Endothelial cell (in vitro differentiated cells): ENCODE measurements at regions not wholly inside any gene's neighbourhood (a gene's known extent, or its start where the extent isn't known, plus 50 kb on each side); places are given as distances from the start of the nearest gene placed in this dataset.

Source experiments
- DNase-seq: peaks from one replicate; pipeline ENCODE4 v3.0.0; 2021; ENCODE audit warnings: low spot score
- H3K27ac Mint-ChIP-seq: one replicate; pipeline ENCODE4 v1.8.0; 2021; ENCODE audit warnings: mixed read lengths, inconsistent platforms; ENCODE audit not compliant: unreplicated experiment
- H3K27me3 Mint-ChIP-seq: one replicate; pipeline ENCODE4 v1.8.0; 2021; ENCODE audit warnings: mild to moderate bottlenecking, moderate library complexity, mixed read lengths, inconsistent platforms; ENCODE audit not compliant: unreplicated experiment
- H3K36me3 Mint-ChIP-seq: one replicate; pipeline ENCODE4 v1.8.0; 2021; ENCODE audit warnings: mild to moderate bottlenecking, low read depth, mixed read lengths, inconsistent platforms; ENCODE audit not compliant: unreplicated experiment
- H3K4me1 Mint-ChIP-seq: one replicate; pipeline ENCODE4 v1.8.0; 2021; ENCODE audit warnings: mild to moderate bottlenecking, mixed read lengths, inconsistent platforms; ENCODE audit not compliant: unreplicated experiment
- H3K4me3 Mint-ChIP-seq: one replicate; pipeline ENCODE4 v1.8.0; 2021; ENCODE audit warnings: mild to moderate bottlenecking, mixed read lengths, inconsistent platforms; ENCODE audit not compliant: unreplicated experiment
- H3K9me3 Mint-ChIP-seq: one replicate; pipeline ENCODE4 v1.8.0; 2021; ENCODE audit warnings: mixed read lengths, inconsistent platforms; ENCODE audit not compliant: unreplicated experiment
- TF ChIP-seq, protein P1 (sequence below): fragments of 200-600 bp; sonication (generic); IDR thresholded peaks from one replicate; pipeline ENCODE4 v1.5.0; 2021; ENCODE audit warnings: antibody characterized with exemption; ENCODE audit not compliant: unreplicated experiment

DNA sequence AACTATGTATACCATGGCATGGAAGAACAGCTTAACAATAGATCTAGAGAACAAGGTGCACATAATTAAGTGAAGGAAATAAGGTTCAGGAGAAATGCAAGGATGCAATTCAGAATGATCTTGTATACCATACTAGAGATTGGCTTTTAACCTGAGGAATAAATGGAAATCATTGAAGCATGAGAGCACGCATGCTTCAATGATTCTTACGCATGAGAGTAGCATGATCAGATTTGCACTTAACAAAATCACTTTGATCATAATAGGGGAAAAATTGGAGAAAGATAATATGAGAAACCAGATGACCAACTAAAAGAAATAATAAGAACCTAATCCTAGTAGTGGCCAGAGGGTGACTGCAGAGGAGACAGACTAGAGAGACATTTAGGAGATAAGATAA, 133.3 kb upstream of the FSCB start:
- Mint-ChIP-seq H3K27ac (no peak overlapping the region), H3K4me3 (no peak overlapping the region), H3K4me1 (no peaks in the 10 kb centered on the region), H3K9me3 (no peaks in the 10 kb centered on the region), H3K36me3 (no peaks in the 10 kb centered on the region), H3K27me3 (no peaks in the 10 kb centered on the region)
- TF ChIP-seq, protein P1, sequence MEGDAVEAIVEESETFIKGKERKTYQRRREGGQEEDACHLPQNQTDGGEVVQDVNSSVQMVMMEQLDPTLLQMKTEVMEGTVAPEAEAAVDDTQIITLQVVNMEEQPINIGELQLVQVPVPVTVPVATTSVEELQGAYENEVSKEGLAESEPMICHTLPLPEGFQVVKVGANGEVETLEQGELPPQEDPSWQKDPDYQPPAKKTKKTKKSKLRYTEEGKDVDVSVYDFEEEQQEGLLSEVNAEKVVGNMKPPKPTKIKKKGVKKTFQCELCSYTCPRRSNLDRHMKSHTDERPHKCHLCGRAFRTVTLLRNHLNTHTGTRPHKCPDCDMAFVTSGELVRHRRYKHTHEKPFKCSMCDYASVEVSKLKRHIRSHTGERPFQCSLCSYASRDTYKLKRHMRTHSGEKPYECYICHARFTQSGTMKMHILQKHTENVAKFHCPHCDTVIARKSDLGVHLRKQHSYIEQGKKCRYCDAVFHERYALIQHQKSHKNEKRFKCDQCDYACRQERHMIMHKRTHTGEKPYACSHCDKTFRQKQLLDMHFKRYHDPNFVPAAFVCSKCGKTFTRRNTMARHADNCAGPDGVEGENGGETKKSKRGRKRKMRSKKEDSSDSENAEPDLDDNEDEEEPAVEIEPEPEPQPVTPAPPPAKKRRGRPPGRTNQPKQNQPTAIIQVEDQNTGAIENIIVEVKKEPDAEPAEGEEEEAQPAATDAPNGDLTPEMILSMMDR = no peak
- no peak for DNase-seq

DNA sequence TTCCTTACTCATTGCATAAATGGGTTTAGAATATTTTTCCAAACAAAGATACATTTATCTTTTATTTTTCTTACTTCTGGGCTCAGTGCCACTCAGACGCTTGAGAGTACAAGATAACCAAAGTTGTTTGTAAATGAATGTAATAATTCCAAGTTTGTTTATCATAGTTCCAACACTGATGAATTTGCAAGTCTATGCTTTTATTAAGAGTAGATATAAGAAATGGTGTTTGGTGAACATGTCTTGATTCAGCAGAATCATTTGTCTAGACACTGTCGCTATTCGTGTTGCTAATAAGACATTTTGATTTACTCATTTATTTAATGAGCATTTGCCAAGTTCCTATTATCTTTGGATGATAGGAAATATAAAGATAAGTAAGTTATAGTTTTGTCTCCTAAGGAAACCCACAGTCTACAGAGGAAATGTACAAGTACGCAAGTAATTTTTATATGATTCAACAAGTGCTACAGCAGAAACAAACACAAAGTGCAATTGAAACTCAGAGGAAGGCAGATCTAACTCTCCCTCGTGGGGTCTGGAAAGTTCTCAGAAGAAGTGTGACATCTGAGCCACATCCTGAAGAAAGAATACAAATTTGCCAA, 132.8 kb upstream of the FSCB start:
- no peaks in the 10 kb centered on the region for H3K27me3 Mint-ChIP-seq
- H3K27ac Mint-ChIP-seq = no peak overlapping the region
- no peaks in the 10 kb centered on the region for H3K4me1 Mint-ChIP-seq
- H3K36me3 Mint-ChIP-seq = no peaks in the 10 kb centered on the region
- TF ChIP-seq, protein P1 = no peak
- DNase-seq = no peak
- H3K4me3 Mint-ChIP-seq = no peak overlapping the region
- no peaks in the 10 kb centered on the region for H3K9me3 Mint-ChIP-seq

DNA sequence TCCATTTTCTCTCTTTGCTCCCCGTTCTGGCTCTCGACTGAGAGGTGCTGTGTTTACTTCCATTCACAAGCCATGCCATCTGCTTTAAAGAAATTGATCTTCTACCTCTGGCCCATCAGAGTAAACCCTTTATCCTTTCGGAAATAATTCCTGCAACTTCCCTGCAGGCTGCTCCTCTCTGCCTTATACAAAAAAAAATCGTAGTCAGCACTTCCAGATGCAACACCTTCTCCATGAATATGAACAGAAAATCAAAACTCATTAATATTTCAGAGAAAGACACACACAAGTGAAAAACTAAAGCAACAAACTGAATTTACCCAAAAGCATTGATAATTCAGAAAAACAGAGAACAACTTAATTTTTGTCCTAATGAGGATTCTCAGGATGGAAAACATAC, 127.6 kb upstream of the FSCB start:
- Mint-ChIP-seq H3K36me3 (no peaks in the 10 kb centered on the region), H3K4me3 (no peak overlapping the region), H3K4me1 (no peaks in the 10 kb centered on the region), H3K9me3 (no peaks in the 10 kb centered on the region), H3K27ac (no peak overlapping the region), H3K27me3 (no peaks in the 10 kb centered on the region)
- TF ChIP-seq, protein P1 = no peak
- no peak for DNase-seq

DNA sequence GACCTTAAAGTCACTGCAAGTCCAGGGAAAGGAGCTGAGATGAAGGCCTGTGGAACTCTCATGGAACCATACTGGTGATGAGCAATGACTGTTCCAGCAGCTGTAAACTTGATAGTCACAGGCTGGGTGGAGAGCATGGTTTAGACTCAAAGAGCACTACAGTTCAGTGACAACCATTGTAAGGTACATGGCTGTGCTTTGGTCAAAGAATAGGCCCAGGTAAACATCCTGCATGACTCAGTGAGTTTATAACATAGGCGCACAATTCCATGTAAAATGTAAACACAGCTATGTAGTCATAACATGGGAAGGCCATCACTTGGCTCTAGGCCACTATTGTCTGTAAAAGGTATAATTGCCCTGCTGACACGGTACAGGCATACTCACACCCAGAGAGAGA, 119.3 kb upstream of the FSCB start:
- H3K4me1 Mint-ChIP-seq = no peaks in the 10 kb centered on the region
- H3K9me3 Mint-ChIP-seq = no peaks in the 10 kb centered on the region
- H3K27me3 Mint-ChIP-seq = no peaks in the 10 kb centered on the region
- no peak overlapping the region for H3K4me3 Mint-ChIP-seq
- TF ChIP-seq, protein P1 = no peak
- no peaks in the 10 kb centered on the region for H3K36me3 Mint-ChIP-seq
- no peak overlapping the region for H3K27ac Mint-ChIP-seq
- no peak for DNase-seq

DNA sequence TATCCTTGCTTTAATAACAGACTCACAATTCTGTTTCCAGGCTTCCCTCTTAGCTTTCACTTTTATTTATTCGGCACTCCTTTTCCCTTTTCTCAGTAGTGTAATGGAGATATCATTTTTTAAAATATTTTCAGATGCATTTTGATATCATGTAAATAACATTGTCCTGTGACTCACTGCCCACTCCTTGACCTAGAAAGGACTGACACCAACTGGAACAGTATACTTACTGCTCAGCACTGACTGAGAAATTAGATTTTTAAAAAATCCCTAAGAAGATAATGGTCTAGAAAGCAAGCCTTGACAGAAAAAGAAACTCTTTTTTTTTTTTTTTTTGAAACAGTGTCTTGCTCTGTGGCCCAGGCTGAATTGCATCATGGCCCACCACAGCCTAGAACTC, 118.0 kb upstream of the FSCB start:
- TF ChIP-seq, protein P1 = no peak
- Mint-ChIP-seq H3K27me3 (no peaks in the 10 kb centered on the region), H3K4me3 (no peak overlapping the region), H3K9me3 (no peaks in the 10 kb centered on the region), H3K27ac (no peak overlapping the region), H3K4me1 (peaks cover 2% of the 10 kb centered on the region), H3K36me3 (no peaks in the 10 kb centered on the region)
- no peak for DNase-seq
